ENCODE measurements at regions not wholly inside any gene's neighbourhood (a gene's known extent, or its start where the extent isn't known, plus 50 kb on each side); places are given as distances from the start of the nearest gene placed in this dataset.

- H3K4me3 ChIP-seq (ENCODE audit: low read depth, low read length) = no peak overlapping the region
- POLR2A ChIA-PET = no interaction called here
- no peak for DNase-seq (ENCODE audit: low read depth, low spot score)
- no peak for TF ChIP-seq CTCF (IDR thresholded peaks at IDR 0.05; ENCODE audit: insufficient read depth, low read length, missing control alignments)
- CTCF ChIA-PET = interaction anchor here (1.5 kb wide), 1 partner anchor 9 kb away, joined by 3 read pairs; no protein-coding TSS in a partner anchor
Measured at GRCh38 chr4:89469516-89469915, 161.9 kb upstream of the GPRIN3 start.

GRCh38 chr4:89468602-89469001 is 161.0 kb upstream of the GPRIN3 start:
- DNase-seq (ENCODE audit: low read depth, low spot score) = no peak
- no peak for TF ChIP-seq CTCF (IDR thresholded peaks at IDR 0.05; ENCODE audit: insufficient read depth, low read length, missing control alignments)
- ChIA-PET POLR2A (no interaction called here), CTCF (interaction anchor here (1.5 kb wide), 1 partner anchor 8 kb away, joined by 3 read pairs; no protein-coding TSS in a partner anchor)
- H3K4me3 ChIP-seq (ENCODE audit: low read depth, low read length) = no peak overlapping the region

- POLR2A ChIA-PET = no interaction called here
- CTCF ChIA-PET = no interaction called here
- DNase-seq (ENCODE audit: low read depth, low spot score) = no peak
- TF ChIP-seq CTCF (IDR thresholded peaks at IDR 0.05; ENCODE audit: insufficient read depth, low read length, missing control alignments) = no peak
- H3K4me3 ChIP-seq (ENCODE audit: low read depth, low read length) = no peak overlapping the region
Measured at GRCh38 chr4:89463341-89463740, 155.7 kb upstream of the GPRIN3 start.

- CTCF ChIA-PET = no interaction called here
- DNase-seq (ENCODE audit: low read depth, low spot score) = no peak
- H3K4me3 ChIP-seq (ENCODE audit: low read depth, low read length) = no peak overlapping the region
- TF ChIP-seq CTCF (IDR thresholded peaks at IDR 0.05; ENCODE audit: insufficient read depth, low read length, missing control alignments) = no peak
- POLR2A ChIA-PET = no interaction called here
Measured at GRCh38 chr4:89447543-89447942, 139.9 kb upstream of the GPRIN3 start.

- H3K4me3 ChIP-seq (ENCODE audit: low read depth, low read length) = no peak overlapping the region
- TF ChIP-seq CTCF (IDR thresholded peaks at IDR 0.05; ENCODE audit: insufficient read depth, low read length, missing control alignments) = no peak
- POLR2A ChIA-PET = no interaction called here
Measured at GRCh38 chr4:89446193-89446592, 138.6 kb upstream of the GPRIN3 start.

GRCh38 chr4:89439533-89439932 is 131.9 kb upstream of the GPRIN3 start:
- no peak for TF ChIP-seq CTCF (IDR thresholded peaks at IDR 0.05; ENCODE audit: insufficient read depth, low read length, missing control alignments)
- ChIA-PET POLR2A (no interaction called here), CTCF (interaction anchor here (1.1 to 1.7 kb wide), 2 partner anchors 117 to 853 kb away, joined by 3 read pairs; no protein-coding TSS in a partner anchor)
- H3K4me3 ChIP-seq (ENCODE audit: low read depth, low read length) = no peak overlapping the region
- no peak for DNase-seq (ENCODE audit: low read depth, low spot score)

More at GRCh38 chr4:89446193-89446592, 138.6 kb upstream of the GPRIN3 start:
- DNase-seq (ENCODE audit: low read depth, low spot score) = no peak
- CTCF ChIA-PET = no interaction called here

All from AG04449 (cell line).